ENCODE measurements at regions not wholly inside any gene's neighbourhood (a gene's known extent, or its start where the extent isn't known, plus 50 kb on each side); places are given as distances from the start of the nearest gene placed in this dataset.

DNA sequence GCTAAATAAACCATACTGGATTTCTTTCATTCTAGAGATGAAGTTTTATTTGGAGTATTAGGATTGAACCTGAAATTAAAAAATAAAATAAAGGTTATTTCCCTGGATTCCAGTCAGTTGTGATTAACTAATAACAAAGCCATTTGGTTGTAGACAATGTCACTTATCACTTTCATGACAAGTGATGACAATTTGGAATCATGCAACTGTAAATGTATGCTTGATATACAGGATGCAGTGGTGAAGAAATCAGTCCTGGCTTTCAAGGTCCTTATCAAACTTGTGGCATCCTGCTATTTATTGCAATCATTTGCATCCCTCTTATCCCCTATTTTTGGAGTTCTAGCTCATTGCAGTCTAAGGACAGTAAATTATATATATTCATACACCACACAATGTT is 425.2 kb downstream of the CHL1 start:
- intact Hi-C loops (cut with DNase I), result no loop called here
- TF ChIP-seq POLR2AphosphoS5 (IDR thresholded peaks at IDR 0.05) (no peak), POLR2A (IDR thresholded peaks at IDR 0.05) (no peak)
- TF ChIP-seq, protein P1, sequence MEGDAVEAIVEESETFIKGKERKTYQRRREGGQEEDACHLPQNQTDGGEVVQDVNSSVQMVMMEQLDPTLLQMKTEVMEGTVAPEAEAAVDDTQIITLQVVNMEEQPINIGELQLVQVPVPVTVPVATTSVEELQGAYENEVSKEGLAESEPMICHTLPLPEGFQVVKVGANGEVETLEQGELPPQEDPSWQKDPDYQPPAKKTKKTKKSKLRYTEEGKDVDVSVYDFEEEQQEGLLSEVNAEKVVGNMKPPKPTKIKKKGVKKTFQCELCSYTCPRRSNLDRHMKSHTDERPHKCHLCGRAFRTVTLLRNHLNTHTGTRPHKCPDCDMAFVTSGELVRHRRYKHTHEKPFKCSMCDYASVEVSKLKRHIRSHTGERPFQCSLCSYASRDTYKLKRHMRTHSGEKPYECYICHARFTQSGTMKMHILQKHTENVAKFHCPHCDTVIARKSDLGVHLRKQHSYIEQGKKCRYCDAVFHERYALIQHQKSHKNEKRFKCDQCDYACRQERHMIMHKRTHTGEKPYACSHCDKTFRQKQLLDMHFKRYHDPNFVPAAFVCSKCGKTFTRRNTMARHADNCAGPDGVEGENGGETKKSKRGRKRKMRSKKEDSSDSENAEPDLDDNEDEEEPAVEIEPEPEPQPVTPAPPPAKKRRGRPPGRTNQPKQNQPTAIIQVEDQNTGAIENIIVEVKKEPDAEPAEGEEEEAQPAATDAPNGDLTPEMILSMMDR (IDR thresholded peaks at IDR 0.05), result no peak
- Histone ChIP-seq H3K4me1 (replicated peaks) (no peaks in the 10 kb centered on the region), H3K27ac (no peak overlapping the region), H3K27me3 (replicated peaks; ENCODE audit: insufficient read depth) (no peaks in the 10 kb centered on the region), H3K36me3 (no peaks in the 10 kb centered on the region), H3K9me3 (no peaks in the 10 kb centered on the region), H3K4me3 (no peak overlapping the region)
- no peak for DNase-seq (ENCODE audit: low spot score)

DNA sequence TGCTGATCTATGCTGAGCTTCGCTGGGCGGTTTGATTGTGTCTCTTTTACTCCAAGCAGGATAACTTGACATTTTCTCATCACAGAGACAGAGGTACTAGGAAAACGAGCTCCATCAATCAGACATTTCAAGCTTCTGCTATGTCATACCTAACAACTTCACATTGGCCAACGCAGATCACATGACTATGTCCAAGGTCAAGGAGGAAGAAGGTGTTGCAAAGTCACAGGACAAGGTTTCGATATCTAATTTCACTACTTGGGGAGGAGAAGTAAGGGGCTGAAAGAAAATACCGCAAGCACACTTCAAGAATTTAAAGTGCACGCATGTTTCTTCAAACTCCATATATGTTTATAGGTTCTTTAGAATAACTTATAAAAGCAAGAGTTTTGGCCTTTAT is 425.8 kb downstream of the CHL1 start:
- WGBS, result 89% methylated on average over 7 of the region's 7 CpGs
- no peaks in the 10 kb centered on the region for H3K36me3 ChIP-seq
- no peaks in the 10 kb centered on the region for H3K4me1 ChIP-seq (replicated peaks)
- intact Hi-C loops (cut with DNase I), result no loop called here
- no peak for DNase-seq (ENCODE audit: low spot score)
- H3K27ac ChIP-seq, result no peak overlapping the region
- H3K9me3 ChIP-seq, result no peaks in the 10 kb centered on the region
- no peak overlapping the region for H3K4me3 ChIP-seq
- no peak for TF ChIP-seq POLR2A (IDR thresholded peaks at IDR 0.05)
- TF ChIP-seq, protein P1 (IDR thresholded peaks at IDR 0.05), result no peak
- TF ChIP-seq POLR2AphosphoS5 (IDR thresholded peaks at IDR 0.05), result no peak
- H3K27me3 ChIP-seq (replicated peaks; ENCODE audit: insufficient read depth), result no peaks in the 10 kb centered on the region

DNA sequence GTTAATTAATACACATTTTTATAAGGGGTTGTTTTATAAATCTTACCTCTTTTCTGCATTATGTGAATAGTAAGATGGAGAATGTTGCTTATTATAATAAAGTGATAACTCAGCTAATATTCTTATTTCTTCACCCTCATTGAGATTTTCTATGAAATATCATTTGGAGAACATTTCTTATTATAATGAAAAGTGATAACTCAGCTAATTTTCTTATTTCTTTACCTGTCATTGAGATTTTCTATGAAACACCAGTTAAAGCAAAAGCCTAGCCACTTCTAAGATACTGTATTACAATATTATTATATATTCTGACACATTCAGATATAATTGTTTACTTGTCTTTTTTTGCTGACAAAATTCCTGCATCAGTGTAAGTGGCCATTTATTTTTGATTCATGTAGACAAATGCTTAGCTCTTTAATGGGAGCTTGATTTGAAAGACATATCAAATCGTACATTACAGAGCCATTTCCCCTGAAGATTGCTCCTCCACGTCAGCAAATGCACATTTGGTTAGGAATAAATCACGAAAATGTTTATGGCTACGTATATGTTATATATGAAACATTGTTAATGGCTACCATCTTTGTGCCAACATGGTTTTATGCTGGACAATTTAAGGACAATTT is 427.5 kb downstream of the CHL1 start:
- intact Hi-C loops (cut with DNase I), result no loop called here
- WGBS, result 86% methylated on average over 4 of the region's 4 CpGs
- TF ChIP-seq, protein P1 (IDR thresholded peaks at IDR 0.05), result no peak
- no peak for TF ChIP-seq POLR2A (IDR thresholded peaks at IDR 0.05)
- no peak for TF ChIP-seq POLR2AphosphoS5 (IDR thresholded peaks at IDR 0.05)

DNA sequence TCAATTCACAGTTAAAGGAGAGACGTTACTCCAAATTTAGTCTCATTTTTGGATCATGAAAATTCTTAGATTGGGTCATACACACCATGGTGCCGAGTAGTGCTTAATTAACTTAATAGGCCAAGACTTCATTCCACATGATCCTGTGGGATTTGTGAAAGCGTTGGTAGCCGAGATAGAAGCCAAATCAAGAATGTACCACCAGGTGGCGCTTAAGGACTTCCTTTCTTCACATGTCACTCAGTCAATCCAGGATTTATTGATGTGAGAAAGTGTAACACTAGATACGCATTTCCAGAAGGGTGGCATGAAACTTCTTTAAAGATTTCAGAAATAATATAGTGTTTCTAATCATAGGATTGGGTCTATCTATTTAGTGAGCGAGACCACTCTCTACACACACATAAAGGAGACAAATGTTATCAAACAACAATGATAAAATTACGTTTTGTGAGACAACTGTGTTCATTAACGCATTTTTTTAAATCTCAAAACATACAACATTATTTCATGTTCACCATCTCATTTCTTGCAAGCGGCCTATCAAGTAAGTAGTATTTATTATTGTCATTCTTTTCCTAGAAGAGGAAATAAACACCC is 436.1 kb downstream of the CHL1 start:
- WGBS, result 30% methylated on average over 10 of the region's 10 CpGs
- H3K4me1 ChIP-seq (replicated peaks), result no peaks in the 10 kb centered on the region
- no peaks in the 10 kb centered on the region for H3K27me3 ChIP-seq (replicated peaks; ENCODE audit: insufficient read depth)
- H3K27ac ChIP-seq, result no peak overlapping the region
- peak; percentile 12 for DNase-seq (ENCODE audit: low spot score)
- no peak overlapping the region for H3K4me3 ChIP-seq
- intact Hi-C loops (cut with DNase I), result no loop called here
- TF ChIP-seq, protein P1 (IDR thresholded peaks at IDR 0.05), result peak; percentile 36 to 51 (median 40)
- TF ChIP-seq POLR2A (IDR thresholded peaks at IDR 0.05) (no peak), POLR2AphosphoS5 (IDR thresholded peaks at IDR 0.05) (no peak)
- H3K9me3 ChIP-seq, result no peaks in the 10 kb centered on the region
- no peaks in the 10 kb centered on the region for H3K36me3 ChIP-seq

More for the DNA sequence above, 427.5 kb downstream of the CHL1 start:
- H3K27me3 ChIP-seq (replicated peaks; ENCODE audit: insufficient read depth), result no peaks in the 10 kb centered on the region
- no peaks in the 10 kb centered on the region for H3K4me1 ChIP-seq (replicated peaks)
- H3K27ac ChIP-seq, result no peak overlapping the region
- no peaks in the 10 kb centered on the region for H3K9me3 ChIP-seq
- H3K36me3 ChIP-seq, result no peaks in the 10 kb centered on the region
- no peak for DNase-seq (ENCODE audit: low spot score)
- H3K4me3 ChIP-seq, result no peak overlapping the region

DNA sequence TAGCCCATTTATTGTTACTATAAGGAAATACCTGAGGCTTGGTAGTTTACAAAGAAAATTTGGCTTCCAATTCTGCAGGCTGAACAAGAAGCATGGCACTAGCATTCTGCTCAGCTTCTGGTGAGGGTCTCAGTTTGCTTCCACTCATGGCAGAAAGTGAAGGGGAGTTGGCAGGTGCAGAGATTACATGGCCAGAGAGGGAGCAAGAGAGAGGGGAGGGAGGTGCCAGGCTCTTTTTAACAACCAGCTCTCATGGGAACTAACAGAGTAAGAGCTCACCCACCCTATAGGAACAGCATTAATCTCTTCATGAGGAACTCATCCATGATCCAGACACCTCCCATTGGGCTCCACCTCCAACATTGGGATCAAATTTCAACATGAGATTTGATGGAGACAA is 437.9 kb downstream of the CHL1 start:
- no peak overlapping the region for H3K4me3 ChIP-seq
- TF ChIP-seq POLR2AphosphoS5 (IDR thresholded peaks at IDR 0.05), result no peak
- TF ChIP-seq, protein P1 (IDR thresholded peaks at IDR 0.05), result no peak
- no peak for TF ChIP-seq POLR2A (IDR thresholded peaks at IDR 0.05)
- no peaks in the 10 kb centered on the region for H3K27me3 ChIP-seq (replicated peaks; ENCODE audit: insufficient read depth)
- no peaks in the 10 kb centered on the region for H3K4me1 ChIP-seq (replicated peaks)
- H3K36me3 ChIP-seq, result no peaks in the 10 kb centered on the region
- DNase-seq (ENCODE audit: low spot score), result no peak
- no peaks in the 10 kb centered on the region for H3K9me3 ChIP-seq
- no peak overlapping the region for H3K27ac ChIP-seq
- intact Hi-C loops (cut with DNase I), result no loop called here
